ENCODE measurements at regions not wholly inside any gene's neighbourhood (a gene's known extent, or its start where the extent isn't known, plus 50 kb on each side); places are given as distances from the start of the nearest gene placed in this dataset.

DNA sequence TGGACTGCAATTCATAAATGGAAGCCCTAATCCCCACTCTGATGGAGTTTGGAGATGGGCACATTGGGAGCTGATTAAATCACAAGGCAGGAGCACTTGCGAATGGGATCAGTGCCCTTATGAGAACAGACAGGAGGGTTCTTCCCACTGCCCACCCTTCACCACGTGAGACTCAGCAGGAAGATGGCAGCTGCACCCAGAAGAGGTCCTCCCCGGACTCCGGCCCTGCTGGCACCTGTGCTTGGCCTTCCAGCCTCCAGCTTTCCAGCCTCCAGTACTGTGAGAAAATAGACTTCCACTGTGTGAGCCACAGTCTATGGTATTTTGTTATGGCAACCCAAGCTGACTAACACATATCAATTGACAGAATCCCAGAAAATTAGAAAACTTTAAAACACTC, 267.6 kb upstream of the SALL3 start:
- TF ChIP-seq CSDC2 (CRISPR knock-in tag; IDR thresholded peaks at IDR 0.05) = no peak
- TF ChIP-seq BACH2 (CRISPR knock-in tag; IDR thresholded peaks at IDR 0.05; ENCODE audit: borderline replicate concordance) = no peak
- no peak for TF ChIP-seq ZNF8 (CRISPR knock-in tag; IDR thresholded peaks at IDR 0.05)
- TF ChIP-seq RARB (CRISPR knock-in tag; IDR thresholded peaks at IDR 0.05) = no peak
- no peak for TF ChIP-seq POU6F1 (CRISPR knock-in tag; IDR thresholded peaks at IDR 0.05; ENCODE audit: borderline replicate concordance, low read depth)
- TF ChIP-seq GLIS3 (CRISPR knock-in tag; IDR thresholded peaks at IDR 0.05) = no peak
- no peak for TF ChIP-seq TOX (CRISPR knock-in tag; IDR thresholded peaks at IDR 0.05; ENCODE audit: borderline replicate concordance)
